Stimulated activated CD4-positive, alpha-beta T cell treated with anti-CD3 and anti-CD28 coated beads, Interleukin-1b, Interleukin-23, amount 100 ng/mL, for 24 hours (primary cell): ENCODE measurements at regions not wholly inside any gene's neighbourhood (a gene's known extent, or its start where the extent isn't known, plus 50 kb on each side); places are given as distances from the start of the nearest gene placed in this dataset.
"Not testable (repeated sequence)": the region's sequence is repeated elsewhere in the genome, so short reads cannot be mapped to it uniquely, and the experiment has no call there.

Source experiments
- DNase-seq, 4 experiments: peaks; one replicate each; pipeline ENCODE4 v3.0.0-alpha.2; 2020; ENCODE audit warnings: low read depth in 4 of 4, low spot score in 1 of 4

DNA sequence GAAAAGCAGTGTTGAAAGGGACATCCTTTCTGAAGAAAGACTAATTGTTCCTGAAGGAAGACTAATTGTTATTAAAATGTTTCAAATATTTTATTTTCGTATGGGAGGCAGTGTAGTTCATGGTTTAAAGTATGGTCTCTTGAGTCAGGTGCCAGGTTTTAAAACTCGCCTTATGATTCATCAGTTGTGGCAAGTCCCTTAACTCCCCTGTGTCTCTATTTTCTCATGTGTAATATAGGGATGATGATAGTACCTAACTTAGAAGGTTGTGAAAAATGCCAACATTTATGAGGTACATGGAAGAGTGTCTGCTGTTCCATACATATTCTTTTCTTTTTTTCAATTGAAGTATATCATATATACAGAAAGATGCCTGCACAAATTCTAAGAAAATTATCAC lies 414.2 kb upstream of the DIPK2B start:
- no peak for DNase-seq

DNA sequence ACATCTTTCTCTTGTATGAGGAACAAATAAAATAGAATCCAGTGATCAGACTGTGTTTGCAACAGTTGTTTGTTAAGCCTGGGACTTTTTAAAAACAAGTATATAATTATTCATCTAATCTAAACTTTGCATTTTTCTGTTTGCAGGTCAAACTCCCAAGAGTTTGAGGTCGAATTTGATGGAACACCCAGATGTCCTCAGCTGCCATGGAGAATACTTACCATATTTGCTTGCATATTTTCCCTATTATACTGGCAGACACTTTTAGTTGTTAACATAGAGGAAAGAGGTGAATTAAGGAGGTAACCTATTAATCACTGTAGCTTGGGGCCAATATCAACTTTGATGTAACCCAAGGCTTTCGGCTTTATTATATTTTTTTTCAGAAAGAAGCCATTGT lies 401.5 kb upstream of the DIPK2B start:
- no peak for DNase-seq

DNA sequence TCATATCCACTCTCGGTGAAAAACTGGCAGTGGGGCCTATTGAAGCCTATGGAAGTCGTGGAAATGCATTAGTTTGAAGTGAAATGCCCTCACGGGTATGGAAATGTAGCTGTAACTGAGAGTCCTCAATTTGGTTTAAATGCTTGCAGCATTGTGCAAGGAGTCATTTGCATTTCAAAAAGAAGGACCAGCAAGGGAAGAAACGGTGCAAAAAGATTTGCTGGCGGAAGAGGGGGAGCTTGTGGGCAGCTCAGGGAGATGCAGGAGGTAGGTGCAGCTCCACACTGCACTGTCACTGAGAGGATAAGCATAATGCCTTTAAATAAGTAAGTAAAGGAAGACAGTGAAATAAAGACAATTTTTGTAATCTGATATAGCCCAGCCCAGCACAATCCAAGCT lies 400.4 kb upstream of the DIPK2B start:
- no peak for DNase-seq

DNA sequence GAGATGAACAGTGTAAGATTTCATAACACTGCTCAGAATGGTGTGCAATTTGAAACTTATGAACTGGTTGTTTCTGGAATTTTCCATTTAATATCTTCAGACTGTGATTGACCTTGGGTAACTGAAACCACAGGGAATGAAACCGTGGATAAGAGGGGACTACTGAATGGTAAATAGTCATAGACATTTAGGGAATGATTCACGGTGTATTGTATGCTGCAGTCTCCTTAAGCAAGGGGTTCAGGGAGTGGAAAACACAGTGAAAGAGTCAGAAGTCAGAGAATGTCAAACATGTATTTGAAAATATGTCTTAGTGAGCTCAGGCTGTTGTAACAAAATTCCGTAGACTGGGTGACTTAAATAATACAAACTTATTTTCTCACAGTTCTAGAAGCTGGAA lies 398.2 kb upstream of the DIPK2B start:
- no peak for DNase-seq

DNA sequence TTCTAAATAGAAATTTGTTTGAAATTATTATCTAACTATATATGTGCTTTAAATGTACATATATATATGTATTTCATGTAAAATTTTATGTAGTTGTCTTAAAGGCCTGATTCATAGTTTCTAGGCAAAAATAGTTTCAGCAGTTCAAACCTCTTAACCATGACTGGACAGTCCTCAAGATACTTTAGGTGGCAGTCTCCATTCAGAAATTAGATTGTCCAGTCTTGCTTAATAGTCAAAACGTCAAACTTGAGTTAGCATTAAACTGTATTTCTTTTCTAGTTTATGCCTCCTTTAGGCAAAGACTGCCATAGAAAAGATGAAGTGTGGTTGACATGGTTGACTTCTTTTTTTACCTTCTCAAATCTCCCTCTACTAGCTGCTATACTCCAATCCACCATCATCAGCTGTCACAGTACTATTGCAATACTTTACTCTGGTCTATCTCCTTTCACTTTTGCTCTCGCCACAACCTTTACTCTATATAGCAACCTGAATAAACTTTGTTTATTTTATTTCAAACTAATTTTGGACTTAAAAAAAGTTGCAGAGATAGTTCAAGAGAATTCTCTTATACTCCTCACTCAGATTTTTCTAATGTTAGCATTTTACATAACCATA lies 395.6 kb upstream of the DIPK2B start:
- DNase-seq = no peak

DNA sequence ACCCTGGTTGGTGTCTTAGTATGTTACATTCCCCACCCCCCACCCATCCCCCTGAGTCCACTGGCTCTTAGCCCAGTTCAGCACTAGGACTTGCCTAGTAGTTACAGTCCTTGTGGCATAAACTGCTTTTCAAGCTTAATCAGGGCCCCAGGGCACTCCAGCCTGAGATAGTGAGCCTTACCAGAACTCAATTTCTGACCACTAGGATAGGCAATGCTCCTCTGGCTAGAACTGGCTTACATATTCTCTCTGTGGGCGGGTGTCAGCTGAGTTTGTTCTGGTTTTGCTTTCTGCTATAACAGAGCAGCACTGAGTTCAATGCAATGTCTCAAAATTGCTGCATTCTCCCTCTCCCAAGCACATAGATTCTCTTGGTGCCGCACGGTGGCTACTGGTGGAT lies 391.4 kb upstream of the DIPK2B start:
- DNase-seq = no peak

DNA sequence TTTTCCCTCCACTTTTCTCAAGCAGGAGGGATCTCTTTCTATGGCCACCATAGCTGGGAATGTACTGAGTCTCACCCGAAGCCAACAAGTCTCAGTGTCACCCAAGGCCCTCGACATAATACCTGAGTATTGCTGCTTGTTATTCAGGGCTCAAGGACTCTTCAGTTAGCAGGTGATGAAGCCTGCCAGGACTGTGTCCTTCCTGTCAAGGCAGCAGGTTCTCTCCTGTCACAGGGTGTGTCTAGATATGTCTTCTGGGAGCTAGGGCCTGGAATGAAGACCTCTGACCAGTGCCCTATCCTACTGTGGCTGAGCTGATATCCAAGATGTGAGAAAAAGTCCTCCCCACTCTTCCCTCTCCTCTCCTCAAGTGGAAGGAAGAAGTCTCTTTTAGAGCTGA lies 391.0 kb upstream of the DIPK2B start:
- DNase-seq = no peak

DNA sequence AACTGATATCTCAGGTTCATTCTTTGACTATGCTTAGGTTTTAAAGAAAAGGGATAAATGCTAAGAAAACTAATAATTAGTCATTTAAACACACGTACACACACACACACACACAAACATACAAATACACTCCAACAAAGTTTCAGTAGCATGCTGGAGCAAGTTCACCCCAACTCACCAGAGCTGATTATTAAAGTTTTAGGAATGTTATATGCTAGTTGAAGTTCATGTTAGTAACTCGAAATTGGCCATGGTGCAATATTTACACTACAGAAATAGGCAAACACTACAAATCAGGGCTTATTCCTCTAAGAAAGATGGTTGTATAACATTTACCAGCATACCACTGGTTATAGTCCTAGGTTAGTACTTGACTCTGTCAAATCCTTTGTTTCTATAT lies 384.0 kb upstream of the DIPK2B start:
- DNase-seq = no peak

DNA sequence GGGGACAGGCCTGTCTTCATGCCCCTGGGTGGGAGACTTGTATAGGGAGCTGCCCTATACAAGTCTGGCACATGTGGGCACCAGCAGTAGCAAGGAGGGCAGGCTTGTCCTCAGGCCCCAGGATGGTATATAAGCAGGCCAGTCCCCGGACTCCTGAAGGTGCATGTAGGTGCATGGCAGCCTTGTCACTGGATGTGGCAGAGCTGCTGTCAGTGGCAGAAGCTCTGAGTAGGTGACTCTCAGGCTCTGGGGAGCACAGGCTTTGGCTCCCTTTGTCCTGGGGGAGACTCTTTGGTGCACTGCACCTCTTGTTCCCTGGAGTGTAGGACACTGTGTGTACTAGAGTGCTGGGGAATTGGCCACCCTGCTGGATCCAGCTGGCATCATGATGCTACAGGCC lies 376.7 kb upstream of the DIPK2B start:
- no peak for DNase-seq

DNA sequence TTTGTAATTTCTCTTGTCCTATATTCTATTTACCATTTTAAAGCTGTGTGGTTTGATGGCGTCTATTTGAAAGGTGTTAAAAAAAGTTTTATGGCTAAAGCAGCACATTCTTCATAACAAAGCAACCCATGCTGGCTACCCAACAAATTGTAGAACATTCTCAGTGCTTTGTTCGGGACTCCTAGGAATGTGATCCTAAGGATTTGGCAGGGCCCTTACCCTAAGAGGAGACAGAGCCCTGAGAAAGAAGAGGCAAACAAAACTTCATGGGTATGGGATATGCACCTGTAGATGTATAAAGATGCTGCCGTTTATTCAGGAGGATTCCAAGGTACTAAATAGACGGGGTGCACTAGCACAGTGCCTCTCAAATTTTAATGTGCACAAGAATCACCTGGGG lies 370.8 kb upstream of the DIPK2B start:
- no peak for DNase-seq

DNA sequence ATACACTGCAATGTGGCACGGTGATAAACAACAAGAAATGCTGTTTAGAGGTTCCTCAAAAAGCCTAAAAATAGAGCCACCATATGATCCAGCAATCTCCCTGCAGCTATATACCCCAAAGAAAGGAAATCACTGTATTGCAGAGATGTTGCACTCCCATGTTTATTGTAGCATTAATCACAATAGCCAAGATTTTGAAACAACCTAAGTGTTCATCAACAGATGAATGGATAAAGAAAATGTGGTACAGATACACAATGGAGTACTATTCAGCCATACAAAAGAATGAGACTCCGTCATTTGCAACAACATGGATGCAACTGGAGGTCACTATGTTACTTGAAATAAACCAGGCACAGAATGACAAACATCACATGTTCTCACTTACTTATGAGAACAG lies 365.8 kb upstream of the DIPK2B start:
- DNase-seq = no peak

DNA sequence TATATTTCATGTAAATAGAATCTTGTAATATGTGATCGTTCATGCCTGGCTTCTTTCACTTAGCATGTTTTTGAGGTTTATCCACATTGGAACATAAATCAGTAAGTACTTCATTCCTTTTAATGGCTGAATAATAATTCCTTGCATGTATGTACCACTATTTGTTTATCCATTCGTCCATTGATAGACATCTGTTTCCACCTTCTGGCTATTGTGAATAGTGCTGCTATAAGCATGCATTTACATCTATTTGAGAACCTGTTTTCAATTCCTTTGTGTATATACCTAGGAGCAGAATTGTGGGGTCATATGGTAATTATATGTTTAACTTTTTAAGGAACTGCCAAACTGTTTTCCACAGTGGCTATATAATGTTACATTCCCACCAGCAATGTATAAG lies 356.7 kb upstream of the DIPK2B start:
- no peak for DNase-seq

DNA sequence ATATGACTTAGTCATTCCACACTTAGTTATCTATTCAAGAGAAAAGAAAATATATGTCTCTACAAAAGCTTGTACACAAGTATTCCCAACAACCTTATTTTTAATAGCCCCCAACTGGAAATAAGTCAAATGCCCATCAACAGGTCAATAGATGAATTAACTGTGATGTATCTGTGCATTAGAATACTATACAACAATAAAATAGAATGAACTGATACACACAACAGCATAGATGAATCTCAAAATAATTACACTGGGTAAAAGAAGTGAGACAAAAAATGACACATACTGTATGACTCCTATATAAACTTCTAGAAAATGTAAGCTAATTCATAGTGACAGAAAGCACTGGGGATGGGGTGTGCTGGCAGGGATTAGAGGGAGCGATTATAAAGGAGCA lies 354.1 kb upstream of the DIPK2B start:
- no peak for DNase-seq

DNA sequence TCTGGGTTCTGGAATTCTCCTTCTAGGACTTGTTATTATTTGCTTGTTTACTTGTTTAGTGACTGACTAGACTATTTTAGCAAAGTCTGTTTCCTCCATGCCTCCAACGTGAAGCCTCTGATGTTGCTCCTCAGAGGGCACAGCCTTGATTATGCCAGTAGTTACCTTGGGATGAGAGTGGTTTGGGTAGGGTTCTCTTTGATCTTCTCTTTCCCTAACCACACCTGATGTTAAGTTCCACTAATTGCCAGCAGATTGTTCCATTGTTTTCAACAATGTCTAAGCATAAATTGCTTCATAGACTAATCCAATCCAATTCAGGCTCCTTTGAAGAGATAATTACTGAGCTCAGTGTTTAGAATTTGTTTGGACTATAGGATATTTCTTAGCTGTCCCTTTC lies 352.7 kb upstream of the DIPK2B start:
- no peak for DNase-seq

DNA sequence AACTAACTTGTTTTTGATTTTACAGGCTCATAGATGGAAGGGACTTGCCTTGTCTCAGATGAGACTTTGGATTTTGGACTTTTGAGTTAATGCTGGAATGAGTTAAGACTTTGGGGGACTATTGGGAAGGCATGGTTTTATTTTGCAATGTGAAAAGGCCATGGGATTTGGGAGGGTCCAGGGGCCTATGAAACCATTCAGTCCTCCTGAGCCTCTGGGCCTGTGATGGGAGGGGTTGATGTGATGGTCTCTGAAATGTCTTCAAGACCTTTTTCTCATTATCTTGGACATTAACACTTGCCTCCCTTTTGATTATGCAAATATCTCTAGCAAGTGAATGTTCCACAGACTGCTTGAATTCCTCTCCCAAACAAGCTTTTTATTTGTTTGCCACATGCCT lies 346.0 kb upstream of the DIPK2B start:
- not testable (repeated sequence) for DNase-seq

DNA sequence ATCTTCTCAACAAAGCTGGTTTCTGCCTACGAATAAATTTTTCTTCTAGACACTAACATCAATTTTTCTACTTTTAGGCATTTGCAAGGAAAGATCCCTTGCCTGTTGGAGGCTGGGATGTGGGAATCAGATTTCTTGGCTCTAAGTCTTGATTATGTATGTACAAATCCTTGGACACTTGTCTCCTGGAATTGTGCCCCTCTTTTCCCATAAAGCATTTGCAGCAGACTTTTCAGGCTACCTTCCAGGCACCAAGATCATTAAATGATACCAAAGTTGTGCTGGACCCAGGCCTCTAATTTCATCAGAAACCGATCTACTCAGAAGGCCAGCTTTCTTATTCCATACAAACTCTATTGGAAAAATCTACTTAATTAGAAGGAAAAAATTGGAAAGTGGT lies 339.5 kb upstream of the DIPK2B start:
- DNase-seq = no peak

DNA sequence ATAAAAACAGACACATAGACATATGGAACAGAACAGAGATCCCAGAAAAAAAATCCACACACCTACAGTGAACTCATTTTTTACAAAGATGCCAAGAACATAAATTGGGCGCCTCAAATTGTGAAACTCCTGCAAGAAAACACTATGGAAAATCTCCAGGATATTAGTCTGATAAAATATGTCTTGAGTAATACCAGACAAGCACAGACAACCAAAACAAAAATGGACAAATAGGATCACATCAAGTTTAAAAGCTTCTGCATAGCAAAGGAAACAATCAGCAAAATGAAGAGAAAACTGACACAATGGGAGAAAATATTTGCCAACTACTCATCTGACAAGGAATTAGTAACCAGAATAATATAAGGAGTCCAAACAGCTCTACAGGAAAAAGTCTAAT lies 337.3 kb upstream of the DIPK2B start:
- DNase-seq = no peak

DNA sequence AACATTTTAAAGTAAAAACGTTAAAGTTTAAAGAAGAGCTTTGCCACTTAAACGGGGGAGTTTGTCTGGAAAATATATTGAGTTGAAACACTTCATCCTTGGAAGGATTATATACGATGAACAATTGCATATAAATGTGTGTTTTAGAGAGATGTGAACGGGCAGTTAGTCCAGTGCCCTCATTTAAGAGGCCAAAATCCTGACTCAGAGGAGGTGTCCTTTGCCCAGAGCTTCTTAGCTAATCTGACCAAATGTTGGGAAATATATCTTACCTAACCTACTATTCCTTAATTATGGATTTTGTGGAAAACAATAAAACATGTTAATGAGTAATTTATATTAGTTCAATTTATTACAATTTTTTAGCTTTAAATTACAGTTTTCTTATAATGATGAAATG lies 327.2 kb upstream of the DIPK2B start:
- DNase-seq = no peak

DNA sequence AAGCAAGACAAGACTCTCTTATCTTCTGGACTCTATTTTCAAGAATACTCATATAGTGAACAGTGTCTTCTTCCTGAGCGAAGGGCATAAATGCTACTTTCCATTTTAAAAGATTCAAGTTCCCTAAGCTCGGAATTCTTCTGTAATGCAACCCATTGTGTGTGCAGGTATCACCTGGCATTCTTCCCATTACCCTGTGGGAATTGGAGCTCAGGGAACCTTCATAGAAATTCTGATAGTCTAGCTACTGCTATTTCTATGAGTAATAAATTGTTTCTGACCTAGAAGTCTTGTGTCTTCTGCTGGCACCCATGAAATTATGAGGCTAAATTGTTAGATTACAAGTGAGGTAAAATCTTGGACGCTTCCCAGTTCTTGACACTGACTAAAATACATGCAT lies 324.1 kb upstream of the DIPK2B start:
- DNase-seq = no peak

DNA sequence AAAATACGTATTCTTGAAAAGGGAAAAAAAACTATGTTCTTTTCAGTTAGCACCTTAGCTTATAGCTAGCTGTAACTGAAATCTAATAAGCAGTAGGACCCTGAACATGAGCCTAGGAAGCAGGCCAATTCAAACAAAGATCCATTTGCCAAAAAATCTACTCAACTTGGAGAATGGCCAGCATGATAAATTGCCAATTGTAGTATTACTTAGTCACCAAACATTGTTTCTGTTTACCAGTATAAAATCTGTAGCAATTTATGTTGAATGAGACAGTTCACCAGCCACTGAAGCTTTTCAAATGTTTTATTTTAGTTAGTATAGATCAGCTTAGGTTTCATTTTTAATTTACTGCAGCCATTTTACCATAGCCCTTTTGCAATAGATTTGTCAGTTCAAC lies 323.6 kb upstream of the DIPK2B start:
- no peak for DNase-seq

DNA sequence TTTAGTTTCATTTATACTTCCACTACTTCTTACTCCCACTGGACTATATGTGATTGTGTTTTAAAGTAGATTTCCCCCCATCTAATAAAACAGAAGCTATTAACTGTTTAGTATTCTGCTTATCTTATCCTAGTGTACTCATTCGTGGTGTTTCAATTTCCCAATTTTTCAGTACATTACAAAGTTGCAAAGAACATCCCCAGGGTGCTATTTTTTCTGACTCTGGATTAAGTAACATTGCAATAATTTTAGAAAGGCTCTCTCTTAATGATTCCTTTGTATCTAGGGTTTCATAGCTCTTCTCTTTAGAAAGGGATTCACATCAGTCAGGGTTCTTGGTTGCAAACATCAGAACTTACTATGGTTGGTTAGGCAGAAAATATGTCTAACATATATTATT lies 317.9 kb upstream of the DIPK2B start:
- DNase-seq = no peak

DNA sequence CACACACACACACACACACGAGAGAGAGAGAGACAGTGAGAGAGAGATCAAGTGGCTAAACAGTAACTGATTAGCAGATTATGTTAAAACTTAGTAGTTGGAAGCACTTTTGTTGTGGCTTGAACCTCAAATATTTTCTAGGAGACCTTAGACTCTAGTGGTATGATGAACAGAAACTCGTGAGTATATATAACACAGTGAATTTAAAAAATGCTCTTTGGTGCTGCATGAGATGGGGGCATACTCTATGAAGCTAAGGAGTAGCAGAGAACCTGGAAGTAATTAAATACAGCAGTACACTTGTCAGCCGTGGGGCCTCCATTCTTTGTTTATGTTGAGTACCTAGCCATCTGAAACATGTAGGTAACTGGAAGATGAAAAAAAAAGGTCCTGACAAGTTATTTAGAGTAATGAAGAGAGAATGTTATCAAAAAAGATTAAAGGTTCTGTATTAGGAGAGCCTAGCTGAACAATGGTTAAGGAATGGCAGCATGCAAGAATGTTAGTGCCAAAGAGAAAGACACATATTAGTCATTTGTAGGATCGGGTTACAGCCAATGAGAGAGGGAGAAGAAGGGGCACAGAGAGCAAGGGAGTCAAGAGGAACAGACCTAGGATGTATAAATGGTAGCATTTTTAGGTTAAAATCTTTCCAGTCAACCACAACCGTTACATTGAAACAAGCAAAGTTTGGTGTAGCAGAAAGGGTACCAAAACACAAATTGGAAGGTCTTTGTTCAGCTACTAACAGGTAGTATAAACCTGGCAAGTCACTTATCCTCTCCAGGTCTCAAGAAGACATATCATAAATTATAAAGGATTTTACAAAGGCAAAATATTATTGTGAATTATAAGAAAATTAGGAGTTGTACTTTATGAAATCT lies 316.7 kb upstream of the DIPK2B start:
- DNase-seq = no peak
